HG03521 (cell line): ENCODE measurements at regions not wholly inside any gene's neighbourhood (a gene's known extent, or its start where the extent isn't known, plus 50 kb on each side); places are given as distances from the start of the nearest gene placed in this dataset.

ENCODE experiments used
- ATAC-seq: cut with Tn5 transposase; IDR thresholded peaks from one replicate; pipeline ENCODE4 v1.9.1; 2021; ENCODE audit warnings: mild to moderate bottlenecking, moderate library complexity; ENCODE audit not compliant: unreplicated experiment

DNA sequence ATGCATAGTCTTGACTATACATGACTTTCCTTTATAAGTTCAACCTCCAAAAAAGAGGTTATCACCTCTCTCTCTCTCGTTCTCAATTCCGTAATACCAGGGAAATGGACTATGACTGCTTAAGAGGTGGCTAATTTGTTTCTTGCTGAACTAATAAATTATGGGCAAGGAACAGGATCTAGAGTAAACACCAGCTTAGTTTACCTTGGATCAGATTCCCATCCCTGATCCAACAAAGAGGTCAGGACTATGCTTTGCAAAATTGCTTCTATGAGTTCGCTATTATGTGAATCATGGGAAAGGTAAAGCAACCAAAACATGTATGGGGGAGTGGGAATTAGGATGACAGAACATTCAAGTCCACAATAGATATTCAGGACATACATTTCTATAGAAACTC lies 630.7 kb downstream of the HACE1 start:
- ATAC-seq, result no peak

DNA sequence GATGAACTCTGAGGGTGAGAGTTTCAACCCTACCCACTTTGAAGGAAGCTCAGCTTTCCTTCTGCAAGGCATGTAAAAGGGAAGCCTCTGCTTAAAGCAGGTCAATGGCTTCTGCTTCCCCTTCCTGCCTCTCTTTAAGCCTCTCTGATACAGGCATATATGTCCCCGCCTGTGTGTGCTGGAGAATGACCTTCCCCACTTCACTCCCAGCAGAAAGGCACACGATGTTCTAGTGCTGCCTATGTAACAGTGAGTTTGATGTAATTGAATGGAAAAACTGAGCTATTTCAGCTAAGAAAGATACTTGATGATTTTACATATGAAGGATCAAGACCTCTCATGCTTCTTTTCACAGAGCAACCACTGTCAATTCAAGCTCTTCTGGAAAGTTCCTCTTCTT lies 632.2 kb downstream of the HACE1 start:
- no peak for ATAC-seq

- ATAC-seq, result no peak
Measured at GRCh38 chr6:104226790-104227446, 632.8 kb downstream of the HACE1 start.

DNA sequence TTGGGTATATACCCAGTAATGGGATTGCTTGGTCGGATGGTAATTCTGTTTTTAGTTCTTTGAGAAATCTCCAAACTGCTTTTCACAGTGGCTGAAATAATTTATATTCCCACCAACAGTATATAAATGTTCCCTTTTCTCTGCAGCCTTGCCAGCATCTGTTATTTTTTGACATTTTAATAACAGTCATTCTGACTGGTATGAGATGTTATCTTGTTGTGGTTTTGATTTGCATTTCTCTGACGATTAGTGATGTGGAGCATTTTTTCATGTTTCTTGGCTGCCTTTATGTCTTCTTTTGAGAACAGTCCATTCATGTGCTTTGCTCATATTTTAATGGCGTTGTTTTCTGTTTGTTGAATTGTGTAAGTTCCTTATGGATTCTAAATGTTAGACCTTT lies 641.6 kb downstream of the HACE1 start:
- ATAC-seq, result no peak

DNA sequence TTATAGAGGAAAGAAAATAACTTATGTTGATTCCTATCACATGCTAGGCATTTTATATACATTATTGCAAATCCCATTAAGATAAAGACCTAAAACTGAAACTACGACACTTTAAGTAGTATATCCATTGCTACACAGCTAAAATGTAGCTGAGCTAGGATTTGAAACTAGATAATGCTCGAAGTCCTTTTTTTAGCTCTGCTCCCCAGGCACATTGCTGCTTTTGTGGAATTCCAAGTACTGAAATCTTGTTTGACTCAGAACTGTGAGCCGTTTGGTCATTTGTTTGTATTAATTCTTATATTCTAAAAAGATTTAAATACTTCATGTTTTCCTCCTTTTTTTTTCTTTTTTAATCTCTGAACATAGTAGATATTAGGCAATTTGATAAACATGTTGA lies 644.8 kb downstream of the HACE1 start:
- no peak for ATAC-seq

GRCh38 chr6:104212977-104213668 lies 646.6 kb downstream of the HACE1 start:
- no peak for ATAC-seq

- ATAC-seq, result no peak
Measured at GRCh38 chr6:104207635-104208034, 652.1 kb downstream of the HACE1 start.

GRCh38 chr6:104201557-104201956 lies 658.2 kb downstream of the HACE1 start:
- ATAC-seq, result no peak

GRCh38 chr6:104187616-104188015 lies 672.1 kb downstream of the HACE1 start:
- ATAC-seq, result no peak

- no peak for ATAC-seq
Measured at GRCh38 chr6:104186831-104187230, 672.9 kb downstream of the HACE1 start.

GRCh38 chr6:104183816-104184435 lies 675.8 kb downstream of the HACE1 start:
- ATAC-seq, result no peak

DNA sequence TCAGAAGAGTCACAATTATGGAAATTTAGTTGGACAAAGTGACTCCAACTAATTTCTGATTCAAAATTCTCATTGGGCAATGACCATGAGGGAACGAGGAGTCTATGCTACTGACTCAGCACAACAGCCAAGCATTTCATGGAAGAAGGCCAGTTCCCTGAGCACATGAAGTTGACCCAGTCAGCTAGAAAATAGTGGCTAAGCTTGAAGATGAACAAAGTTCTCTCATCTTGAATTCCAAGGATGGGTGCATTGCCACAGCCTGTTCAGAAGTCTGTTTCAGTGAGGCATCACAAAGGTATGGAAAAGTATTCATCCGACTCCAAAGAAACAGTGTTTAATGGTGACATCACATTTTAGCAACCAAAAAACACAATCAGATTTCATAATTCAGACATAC lies 676.9 kb downstream of the HACE1 start:
- no peak for ATAC-seq

- no peak for ATAC-seq
Measured at GRCh38 chr6:104173668-104174067, 686.1 kb downstream of the HACE1 start.

DNA sequence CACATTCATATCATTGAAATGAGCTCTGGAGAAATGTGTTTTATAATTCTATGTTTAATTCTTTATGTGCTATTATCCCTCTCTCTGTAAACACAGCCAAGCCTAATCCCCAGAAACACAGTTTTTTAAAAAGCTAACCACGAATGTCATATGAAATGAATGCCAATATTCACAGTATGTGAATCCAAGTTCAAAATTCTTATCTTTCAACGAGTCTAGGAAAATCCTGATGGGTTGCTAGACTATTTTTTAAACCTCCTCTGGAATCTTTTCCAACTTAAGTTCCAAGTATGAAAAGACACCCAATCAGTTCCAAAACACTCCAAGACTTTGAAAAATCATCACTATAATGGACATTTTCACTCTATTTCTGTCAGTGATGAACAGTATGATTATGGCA lies 689.3 kb downstream of the HACE1 start:
- ATAC-seq, result no peak

DNA sequence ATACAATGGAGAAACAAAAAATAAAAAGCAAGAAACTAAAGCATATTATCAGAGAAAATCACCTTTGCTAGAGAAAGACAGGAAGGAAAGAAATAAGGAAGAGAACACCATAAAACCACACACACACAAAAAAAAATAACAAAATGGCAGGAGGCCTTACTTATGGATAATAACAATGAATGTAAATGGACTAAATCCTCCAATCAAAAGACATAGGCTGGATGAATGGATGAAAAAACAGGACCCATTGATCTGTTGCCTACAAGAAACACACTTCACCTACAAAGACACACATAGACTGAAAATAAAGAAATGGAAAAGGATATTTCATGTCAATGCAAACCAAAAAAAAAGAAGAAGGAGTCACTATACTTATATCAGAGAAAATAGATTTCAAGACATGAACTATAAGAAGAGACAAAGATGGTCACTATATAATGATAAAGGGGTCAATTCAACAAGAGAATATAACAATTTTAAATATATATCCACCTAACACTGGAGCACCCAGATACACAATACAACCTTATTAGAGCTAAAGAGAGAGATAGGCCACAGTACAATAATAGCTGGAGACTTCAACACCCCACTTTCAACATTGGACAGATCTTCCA lies 693.6 kb downstream of the HACE1 start:
- no peak for ATAC-seq

GRCh38 chr6:104162036-104162669 lies 697.6 kb downstream of the HACE1 start:
- no peak for ATAC-seq

DNA sequence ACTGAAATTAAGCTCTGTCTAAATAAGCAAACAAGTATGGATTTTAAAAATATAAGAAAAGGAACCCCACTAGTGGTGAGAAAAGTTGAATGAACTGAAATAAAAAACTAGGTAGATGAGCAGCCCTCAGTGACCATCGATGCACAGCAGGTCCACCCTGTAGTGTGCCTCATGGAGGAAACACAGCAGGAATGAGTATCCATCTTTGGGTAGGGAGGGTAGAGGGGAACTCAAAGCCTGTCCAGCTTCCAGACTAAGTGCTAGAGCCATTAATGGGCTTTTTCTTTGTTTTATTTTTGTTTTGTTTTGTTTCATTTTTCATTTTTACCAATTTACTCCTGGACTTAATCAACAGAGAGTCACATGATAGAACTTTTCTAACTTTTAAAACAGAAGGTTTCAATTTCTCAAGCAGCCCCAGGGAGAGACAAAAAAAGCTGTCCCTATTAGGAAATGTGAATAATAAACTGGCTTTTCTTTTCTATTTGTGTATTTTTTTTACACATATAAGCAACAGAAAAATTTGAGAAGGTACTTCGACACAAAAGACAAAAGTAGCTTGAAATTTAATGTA lies 700.6 kb downstream of the HACE1 start:
- no peak for ATAC-seq

GRCh38 chr6:104143757-104144156 lies 716.0 kb downstream of the HACE1 start:
- ATAC-seq, result no peak

- no peak for ATAC-seq
Measured at GRCh38 chr6:104134876-104135275, 724.8 kb downstream of the HACE1 start.

GRCh38 chr6:104130343-104130742 lies 729.4 kb downstream of the HACE1 start:
- ATAC-seq, result no peak
